CD4-positive, alpha-beta T cell (primary cell): ENCODE measurements at regions not wholly inside any gene's neighbourhood (a gene's known extent, or its start where the extent isn't known, plus 50 kb on each side); places are given as distances from the start of the nearest gene placed in this dataset.

Source experiments
- ATAC-seq: fragments of 200-7000 bp; cut with Tn5 transposase; one replicate; pipeline ENCODE4 v1.10.0; 2022; ENCODE audit warnings: mild to moderate bottlenecking; ENCODE audit not compliant: poor library complexity
- CTCF ChIA-PET: fragments of 350-600 bp; sonication (Branson Sonifier 250); formaldehyde crosslinking; loops from one replicate; lab custom pipeline; 2021; ENCODE audit warnings: antibody characterized with exemption, inconsistent platforms; lab: Charles Lee
- POLR2A ChIA-PET: fragments of 350-600 bp; sonication (Branson Sonifier 250); formaldehyde crosslinking; loops from one replicate; lab custom pipeline; 2021; ENCODE audit warnings: antibody characterized with exemption, inconsistent platforms; lab: Charles Lee
- DNase-seq, 14 experiments: peaks; one replicate each; pipeline ENCODE4 v3.0.0-alpha.2; 2013 to 2020; ENCODE audit warnings: mixed read lengths in 2 of 14
- H3K27ac ChIP-seq, 2 donors: one replicate each; pipeline versions ENCODE4 v1.5.1 to v1.7.0; 2013; ENCODE audit warnings: low read length in 2 of 2, low read depth in 1 of 2, mild to moderate bottlenecking in 1 of 2
- H3K27me3 ChIP-seq, 2 experiments: 1 replicate in 1 of 2; 2 replicates in 1 of 2; pipeline versions ENCODE4 v1.6.1 to v1.7.0; 2013; ENCODE audit warnings: low read length in 2 of 2, control low read depth in 1 of 2, mild to moderate bottlenecking in 1 of 2, moderate library complexity in 1 of 2; ENCODE audit not compliant: insufficient read depth in 2 of 2, control insufficient read depth in 1 of 2
- H3K36me3 ChIP-seq: one replicate; pipeline ENCODE4 v1.6.1; 2013; ENCODE audit warnings: low read length, control low read depth; ENCODE audit not compliant: insufficient read depth
- H3K4me1 ChIP-seq: one replicate; pipeline ENCODE4 v1.6.1; 2013; ENCODE audit warnings: low read length, control low read depth; ENCODE audit not compliant: insufficient read depth
- H3K4me3 ChIP-seq: one replicate; pipeline ENCODE4 v1.5.1; 2013; ENCODE audit warnings: mild to moderate bottlenecking, low read length, moderate library complexity
- H3K9me3 ChIP-seq, 2 experiments: 1 replicate in 1 of 2; 2 replicates in 1 of 2; pipeline versions ENCODE4 v1.6.1 to v1.7.0; 2013; ENCODE audit warnings: low read length in 2 of 2, mild to moderate bottlenecking in 2 of 2, control low read depth in 1 of 2, moderate library complexity in 1 of 2; ENCODE audit not compliant: control insufficient read depth in 1 of 2, insufficient read depth in 1 of 2
- H3K27ac Mint-ChIP-seq: one replicate; pipeline ENCODE4 v1.8.0; 2020; ENCODE audit warnings: mixed read lengths
- H3K27me3 Mint-ChIP-seq: one replicate; pipeline ENCODE4 v1.8.0; 2021; ENCODE audit warnings: mixed read lengths
- H3K36me3 Mint-ChIP-seq: one replicate; pipeline ENCODE4 v1.8.0; 2021; ENCODE audit warnings: low read depth, mixed read lengths
- H3K4me1 Mint-ChIP-seq: one replicate; pipeline ENCODE4 v1.8.0; 2021; ENCODE audit warnings: low read depth, mixed read lengths
- H3K4me3 Mint-ChIP-seq: one replicate; pipeline ENCODE4 v1.8.0; 2020; ENCODE audit warnings: mild to moderate bottlenecking, mixed read lengths
- H3K9me3 Mint-ChIP-seq: one replicate; pipeline ENCODE4 v1.8.0; 2020; ENCODE audit warnings: mixed read lengths
- intact Hi-C, 2 experiments: fragments of 100-400 bp; cut with DNase I in 1 of 2; cut with micrococcal nuclease in 1 of 2; formaldehyde crosslinking; loops; one replicate each; pipeline versions ENCODE4 v1.15.1 to v1.9.0; 2023 to 2025; cut with DNase I, micrococcal nuclease
- TF ChIP-seq, protein P1 (sequence below): fragments of 200-600 bp; IDR thresholded peaks from one replicate; pipeline ENCODE4 v1.8.0; 2022; ENCODE audit warnings: antibody characterized with exemption, mild to moderate bottlenecking

- no peak overlapping the region for H3K27ac ChIP-seq
- no peaks in the 10 kb centered on the region for H3K9me3 ChIP-seq
- H3K4me1 Mint-ChIP-seq = no peaks in the 10 kb centered on the region
- intact Hi-C loops = no loop called here
- ATAC-seq (no peak), DNase-seq (no peak)
- no peaks in the 10 kb centered on the region for H3K36me3 Mint-ChIP-seq
- TF ChIP-seq, protein P1, sequence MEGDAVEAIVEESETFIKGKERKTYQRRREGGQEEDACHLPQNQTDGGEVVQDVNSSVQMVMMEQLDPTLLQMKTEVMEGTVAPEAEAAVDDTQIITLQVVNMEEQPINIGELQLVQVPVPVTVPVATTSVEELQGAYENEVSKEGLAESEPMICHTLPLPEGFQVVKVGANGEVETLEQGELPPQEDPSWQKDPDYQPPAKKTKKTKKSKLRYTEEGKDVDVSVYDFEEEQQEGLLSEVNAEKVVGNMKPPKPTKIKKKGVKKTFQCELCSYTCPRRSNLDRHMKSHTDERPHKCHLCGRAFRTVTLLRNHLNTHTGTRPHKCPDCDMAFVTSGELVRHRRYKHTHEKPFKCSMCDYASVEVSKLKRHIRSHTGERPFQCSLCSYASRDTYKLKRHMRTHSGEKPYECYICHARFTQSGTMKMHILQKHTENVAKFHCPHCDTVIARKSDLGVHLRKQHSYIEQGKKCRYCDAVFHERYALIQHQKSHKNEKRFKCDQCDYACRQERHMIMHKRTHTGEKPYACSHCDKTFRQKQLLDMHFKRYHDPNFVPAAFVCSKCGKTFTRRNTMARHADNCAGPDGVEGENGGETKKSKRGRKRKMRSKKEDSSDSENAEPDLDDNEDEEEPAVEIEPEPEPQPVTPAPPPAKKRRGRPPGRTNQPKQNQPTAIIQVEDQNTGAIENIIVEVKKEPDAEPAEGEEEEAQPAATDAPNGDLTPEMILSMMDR = no peak
- no peaks in the 10 kb centered on the region for H3K9me3 Mint-ChIP-seq
- H3K27me3 Mint-ChIP-seq = no peaks in the 10 kb centered on the region
- ChIA-PET POLR2A (no interaction called here), CTCF (no interaction called here)
- H3K4me1 ChIP-seq = no peaks in the 10 kb centered on the region
- H3K4me3 ChIP-seq = no peak overlapping the region
- no peak overlapping the region for H3K27ac Mint-ChIP-seq
- no peaks in the 10 kb centered on the region for H3K36me3 ChIP-seq
- H3K27me3 ChIP-seq = no peaks in the 10 kb centered on the region
- H3K4me3 Mint-ChIP-seq = no peak overlapping the region
Observed at GRCh38 chr7:116377721-116378120, 121.8 kb upstream of the CAV2 start.

DNA sequence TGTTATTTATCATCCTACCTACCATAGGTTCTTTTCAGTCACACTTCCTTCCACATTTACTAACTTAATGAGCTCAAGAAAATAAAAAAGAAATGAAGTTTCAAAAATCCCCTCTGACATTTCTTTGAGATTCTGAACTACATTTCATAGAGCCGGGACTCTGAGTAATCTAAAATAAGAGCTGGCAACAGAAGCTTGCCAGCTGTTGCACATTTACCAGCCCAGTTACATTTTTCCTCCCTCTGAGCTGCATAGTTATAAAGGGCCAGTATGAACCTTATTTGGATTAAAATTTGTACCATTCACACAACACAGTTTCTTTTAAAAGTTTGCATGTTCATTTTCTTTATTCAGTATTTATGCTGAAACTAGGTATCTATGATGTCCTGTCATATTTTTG lies 119.5 kb upstream of the CAV2 start:
- Mint-ChIP-seq H3K27ac (no peak overlapping the region), H3K4me3 (no peak overlapping the region), H3K4me1 (no peaks in the 10 kb centered on the region), H3K36me3 (no peaks in the 10 kb centered on the region), H3K27me3 (no peaks in the 10 kb centered on the region), H3K9me3 (no peaks in the 10 kb centered on the region)
- no peaks in the 10 kb centered on the region for H3K36me3 ChIP-seq
- H3K27me3 ChIP-seq = peaks cover 0 to under 1% of the 10 kb centered on the region in 2 experiments
- no peak overlapping the region for H3K27ac ChIP-seq
- POLR2A ChIA-PET = no interaction called here
- no peaks in the 10 kb centered on the region for H3K4me1 ChIP-seq
- DNase-seq (no peak), ATAC-seq (no peak)
- CTCF ChIA-PET = no interaction called here
- TF ChIP-seq, protein P1 = no peak
- intact Hi-C loops = no loop called here
- H3K4me3 ChIP-seq = no peak overlapping the region
- no peaks in the 10 kb centered on the region for H3K9me3 ChIP-seq

DNA sequence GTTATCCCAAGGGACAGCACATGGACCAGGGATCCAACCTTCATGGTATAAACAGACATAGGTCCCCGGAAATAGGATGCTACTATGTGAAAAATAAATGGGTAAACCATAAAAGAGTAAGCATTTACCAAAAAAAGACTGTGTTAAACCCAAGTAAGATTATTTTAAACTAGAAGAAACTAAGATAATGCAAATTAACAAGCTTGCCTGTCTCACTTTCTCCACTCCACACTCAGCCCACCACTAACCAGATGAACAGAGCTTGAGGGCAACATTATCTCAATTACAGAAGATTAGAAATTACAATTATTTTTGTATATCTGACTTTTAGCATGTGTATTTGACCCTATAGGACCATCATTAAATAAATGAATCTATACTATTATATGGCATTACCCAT lies 117.2 kb upstream of the CAV2 start:
- intact Hi-C loops = no loop called here
- TF ChIP-seq, protein P1 = no peak
- Histone ChIP-seq H3K27ac (no peak overlapping the region), H3K27me3 (peaks cover 0 to 4% of the 10 kb centered on the region in 2 experiments), H3K9me3 (no peaks in the 10 kb centered on the region), H3K36me3 (no peaks in the 10 kb centered on the region), H3K4me1 (no peaks in the 10 kb centered on the region), H3K4me3 (no peak overlapping the region)
- ChIA-PET CTCF (no interaction called here), POLR2A (no interaction called here)
- H3K27me3 Mint-ChIP-seq = peaks cover 6% of the 10 kb centered on the region
- no peaks in the 10 kb centered on the region for H3K4me1 Mint-ChIP-seq
- DNase-seq (no peak), ATAC-seq (no peak)
- no peaks in the 10 kb centered on the region for H3K9me3 Mint-ChIP-seq
- no peaks in the 10 kb centered on the region for H3K36me3 Mint-ChIP-seq
- H3K4me3 Mint-ChIP-seq = no peak overlapping the region
- H3K27ac Mint-ChIP-seq = no peak overlapping the region
